ENCODE measurements at regions not wholly inside any gene's neighbourhood (a gene's known extent, or its start where the extent isn't known, plus 50 kb on each side); places are given as distances from the start of the nearest gene placed in this dataset.

DNA sequence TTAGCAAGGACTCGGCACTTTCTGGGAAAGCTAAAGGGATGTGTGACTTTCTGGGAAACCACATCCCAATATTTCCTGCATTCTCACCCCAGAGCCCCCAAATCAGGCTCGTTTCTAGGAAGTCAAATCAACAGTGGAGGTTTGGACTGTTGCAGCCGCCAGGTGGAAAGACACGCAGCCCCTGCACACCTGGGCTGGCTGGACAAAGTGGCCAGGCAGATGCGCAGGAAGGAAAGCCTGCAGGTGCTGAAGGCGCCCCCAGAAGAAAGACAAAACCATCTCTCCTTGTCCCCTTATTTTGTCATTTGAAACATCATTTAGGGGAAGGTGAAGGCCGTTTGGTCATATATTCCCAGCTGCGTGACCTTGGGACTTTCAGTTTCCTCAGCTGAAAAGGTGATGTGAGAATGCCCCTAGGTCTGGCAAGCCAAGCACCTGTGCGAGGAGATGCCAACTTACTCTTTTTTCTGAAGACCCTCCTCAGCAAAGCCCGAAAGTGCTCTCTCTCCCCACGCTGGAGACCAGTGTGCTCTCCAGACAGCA is 97.9 kb upstream of the CPEB4 start:
- no peak for TF ChIP-seq ZFX (IDR thresholded peaks at IDR 0.05; ENCODE audit: borderline replicate concordance)
- H3K27ac ChIP-seq, result no peak overlapping the region

DNA sequence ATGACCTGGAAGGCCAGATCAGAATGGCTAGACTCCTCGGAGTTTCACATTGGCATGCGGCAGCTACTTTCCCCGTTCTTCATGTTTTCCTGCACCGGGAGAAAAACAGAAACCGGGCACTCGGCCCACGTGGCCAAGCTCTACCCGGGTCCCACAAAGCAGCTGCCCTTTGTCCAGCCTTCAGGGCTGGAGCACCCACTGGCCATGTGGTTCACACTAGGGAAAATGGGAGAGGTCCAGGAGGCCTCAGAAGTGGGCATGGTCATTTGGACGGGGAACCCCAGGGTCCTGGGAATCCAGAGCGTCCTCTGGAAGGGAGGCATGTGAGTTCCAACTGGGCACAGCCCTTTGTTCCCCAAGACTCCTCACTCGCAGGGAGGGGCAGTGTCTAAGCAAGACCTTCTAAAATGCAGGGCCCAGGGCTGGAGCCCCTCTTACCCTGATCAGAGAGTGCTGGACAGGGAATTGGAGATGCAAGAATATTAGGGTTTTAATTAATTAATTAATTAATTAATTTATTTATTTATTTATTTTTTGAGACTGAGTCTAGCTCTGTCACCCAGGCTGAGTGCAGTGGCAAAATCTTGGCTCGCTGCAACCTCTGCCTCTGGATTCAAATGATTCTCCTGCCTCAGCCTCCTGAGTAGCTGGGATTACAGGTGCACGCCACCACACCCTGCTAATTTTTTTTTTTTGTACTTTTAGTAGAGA is 97.2 kb upstream of the CPEB4 start:
- H3K27ac ChIP-seq, result no peak overlapping the region
- no peak for TF ChIP-seq ZFX (IDR thresholded peaks at IDR 0.05; ENCODE audit: borderline replicate concordance)
- TF ChIP-seq, protein P1, sequence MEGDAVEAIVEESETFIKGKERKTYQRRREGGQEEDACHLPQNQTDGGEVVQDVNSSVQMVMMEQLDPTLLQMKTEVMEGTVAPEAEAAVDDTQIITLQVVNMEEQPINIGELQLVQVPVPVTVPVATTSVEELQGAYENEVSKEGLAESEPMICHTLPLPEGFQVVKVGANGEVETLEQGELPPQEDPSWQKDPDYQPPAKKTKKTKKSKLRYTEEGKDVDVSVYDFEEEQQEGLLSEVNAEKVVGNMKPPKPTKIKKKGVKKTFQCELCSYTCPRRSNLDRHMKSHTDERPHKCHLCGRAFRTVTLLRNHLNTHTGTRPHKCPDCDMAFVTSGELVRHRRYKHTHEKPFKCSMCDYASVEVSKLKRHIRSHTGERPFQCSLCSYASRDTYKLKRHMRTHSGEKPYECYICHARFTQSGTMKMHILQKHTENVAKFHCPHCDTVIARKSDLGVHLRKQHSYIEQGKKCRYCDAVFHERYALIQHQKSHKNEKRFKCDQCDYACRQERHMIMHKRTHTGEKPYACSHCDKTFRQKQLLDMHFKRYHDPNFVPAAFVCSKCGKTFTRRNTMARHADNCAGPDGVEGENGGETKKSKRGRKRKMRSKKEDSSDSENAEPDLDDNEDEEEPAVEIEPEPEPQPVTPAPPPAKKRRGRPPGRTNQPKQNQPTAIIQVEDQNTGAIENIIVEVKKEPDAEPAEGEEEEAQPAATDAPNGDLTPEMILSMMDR (IDR thresholded peaks at IDR 0.05), result no peak

DNA sequence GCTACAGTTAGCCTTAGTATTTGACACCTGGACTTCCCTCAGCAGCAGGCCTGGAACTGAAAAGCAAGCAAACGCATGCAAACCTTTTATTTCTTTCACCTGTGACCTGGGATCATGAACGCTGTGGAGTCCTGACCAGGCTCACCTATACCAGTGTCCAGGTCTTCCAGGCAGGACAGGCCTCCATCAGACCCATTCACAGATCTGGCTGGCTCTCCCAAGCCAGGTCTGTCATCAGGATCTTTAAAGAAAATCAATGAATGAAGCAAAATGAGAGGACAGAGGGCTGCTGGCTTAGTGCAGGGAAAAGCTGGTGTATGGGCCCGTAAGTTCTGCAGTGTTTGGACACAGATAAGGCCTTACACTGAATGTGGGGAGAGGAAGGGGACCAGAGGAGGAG is 96.3 kb upstream of the CPEB4 start:
- no peak overlapping the region for H3K27ac ChIP-seq
- no peak for TF ChIP-seq ZFX (IDR thresholded peaks at IDR 0.05; ENCODE audit: borderline replicate concordance)
- TF ChIP-seq, protein P1 (IDR thresholded peaks at IDR 0.05), result no peak

DNA sequence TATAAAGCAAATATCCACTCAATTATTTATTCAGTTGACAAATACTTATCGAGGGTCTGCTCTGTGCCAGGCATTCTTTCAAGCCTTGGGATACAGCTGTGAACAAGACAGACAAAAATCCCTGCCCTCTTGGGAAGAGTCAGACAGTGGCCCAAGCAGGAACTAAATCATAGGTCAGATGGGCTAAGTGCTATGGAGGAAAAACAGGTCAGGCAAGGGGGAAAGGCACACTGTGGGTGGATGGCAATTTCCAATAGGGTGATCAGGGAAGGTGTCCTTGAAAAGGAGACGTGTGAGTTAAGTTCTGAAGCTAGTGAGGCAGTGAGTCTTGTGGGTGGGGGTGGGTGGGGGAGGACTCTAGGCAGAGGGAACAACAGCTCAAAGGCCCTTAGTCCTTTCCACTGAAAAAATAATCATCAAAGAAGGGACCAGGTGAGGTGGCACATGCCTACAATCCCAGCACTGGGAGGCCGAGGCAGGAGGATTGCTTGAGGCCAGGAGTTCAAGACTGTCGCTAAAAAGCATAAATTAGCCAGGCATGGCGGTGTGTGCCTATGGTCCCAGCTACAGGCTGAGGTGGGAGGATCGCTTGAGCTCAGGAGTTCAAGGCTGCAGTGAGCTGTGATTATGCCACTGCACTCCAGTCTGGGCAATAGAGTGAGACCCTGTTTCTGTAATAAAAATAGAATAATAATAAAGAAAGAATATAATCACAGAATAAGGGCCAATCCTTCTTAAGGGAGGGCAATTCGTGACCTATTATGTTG is 95.2 kb upstream of the CPEB4 start:
- TF ChIP-seq ZFX (IDR thresholded peaks at IDR 0.05; ENCODE audit: borderline replicate concordance), result no peak
- TF ChIP-seq, protein P1 (IDR thresholded peaks at IDR 0.05), result no peak
- no peak overlapping the region for H3K27ac ChIP-seq

DNA sequence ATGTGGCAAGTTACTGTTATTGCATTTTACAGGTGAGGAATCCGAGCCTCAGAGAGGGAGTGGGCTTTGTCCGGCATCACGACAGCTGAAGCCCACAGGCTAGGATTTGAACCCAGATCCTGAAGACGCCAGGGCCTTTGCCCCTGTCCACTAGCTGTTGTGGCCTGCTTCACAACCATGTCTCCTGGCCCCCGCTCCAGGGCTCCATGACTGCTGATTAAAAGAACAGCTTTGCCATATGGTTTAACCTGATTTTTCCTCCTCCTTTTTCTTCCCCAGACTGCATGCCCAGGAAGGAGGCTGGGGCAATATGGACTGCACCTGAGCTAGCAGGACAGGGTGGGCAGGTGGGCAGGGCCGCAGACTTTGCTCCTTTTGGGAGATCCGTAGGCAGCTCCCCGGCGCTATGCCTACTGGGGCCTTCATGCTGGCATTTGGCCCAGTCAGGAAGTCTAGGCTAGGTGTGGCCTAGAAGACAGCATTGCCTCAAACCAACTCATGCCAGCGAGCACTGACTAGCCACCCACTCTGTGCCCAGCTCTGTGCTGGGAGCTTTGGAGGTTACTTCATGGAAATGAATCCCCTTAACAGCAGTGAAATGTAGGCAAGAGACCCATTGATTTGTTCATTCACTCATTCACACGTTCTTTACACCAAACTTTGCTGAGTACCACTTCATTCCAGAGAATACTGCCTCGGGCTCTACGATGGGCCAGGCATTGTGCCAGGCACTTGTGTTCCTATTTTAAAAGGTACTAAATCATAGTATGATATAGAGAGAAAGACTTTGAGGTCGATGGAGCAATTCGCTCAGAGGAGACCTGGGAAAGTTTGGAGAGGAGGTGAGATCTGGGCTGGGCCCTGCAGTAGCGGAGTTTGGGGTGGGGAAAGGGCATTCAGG is 94.3 kb upstream of the CPEB4 start:
- no peak for TF ChIP-seq ZFX (IDR thresholded peaks at IDR 0.05; ENCODE audit: borderline replicate concordance)
- TF ChIP-seq, protein P1 (IDR thresholded peaks at IDR 0.05), result no peak
- no peak overlapping the region for H3K27ac ChIP-seq

DNA sequence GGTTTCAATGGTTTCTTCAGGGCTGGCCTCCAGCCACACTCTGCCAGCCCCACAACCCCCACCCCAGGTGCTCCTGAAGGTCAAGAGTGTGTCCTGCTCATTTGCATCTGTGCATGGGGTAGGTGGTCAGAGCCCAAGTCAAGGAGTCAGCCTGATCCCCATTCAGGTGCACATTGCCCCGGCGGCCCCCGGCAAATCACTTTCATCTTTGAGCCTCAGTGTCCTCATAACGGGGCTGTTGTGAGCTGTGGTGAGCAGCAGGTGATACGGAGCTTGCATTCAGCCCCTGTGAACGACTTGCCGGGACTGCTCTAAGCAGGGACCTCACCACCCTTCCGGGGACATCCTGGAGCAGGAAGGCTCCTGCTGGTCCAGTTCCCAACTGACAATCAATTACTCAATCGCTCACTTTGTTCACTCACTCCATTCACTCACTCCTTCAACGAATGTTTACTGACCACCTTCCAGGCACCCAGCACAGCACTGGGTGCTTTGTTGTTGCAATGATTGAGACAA is 93.2 kb upstream of the CPEB4 start:
- TF ChIP-seq, protein P1 (IDR thresholded peaks at IDR 0.05), result no peak
- TF ChIP-seq ZFX (IDR thresholded peaks at IDR 0.05; ENCODE audit: borderline replicate concordance), result no peak
- H3K27ac ChIP-seq, result no peak overlapping the region

DNA sequence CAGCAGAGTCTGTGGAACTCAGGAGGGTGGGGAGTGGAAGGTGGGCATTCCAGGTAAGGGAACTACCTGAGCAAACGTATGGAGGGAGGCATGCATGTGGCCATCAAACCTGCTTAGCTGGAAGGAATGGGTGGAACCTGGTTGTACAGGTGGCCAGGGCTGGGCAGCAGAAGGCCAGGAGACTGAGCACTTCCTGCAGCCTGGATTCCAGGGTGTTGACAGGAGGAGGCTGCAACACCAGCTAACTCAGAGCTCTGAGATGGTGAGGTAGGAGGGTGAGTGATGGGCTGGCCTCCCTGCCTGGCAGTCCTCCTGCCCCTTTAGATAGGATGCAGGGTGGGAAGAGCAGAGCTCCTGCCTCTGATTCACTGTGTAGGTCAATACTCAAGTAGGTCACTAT is 92.5 kb upstream of the CPEB4 start:
- H3K27ac ChIP-seq, result no peak overlapping the region
- TF ChIP-seq, protein P1 (IDR thresholded peaks at IDR 0.05), result no peak
- no peak for TF ChIP-seq ZFX (IDR thresholded peaks at IDR 0.05; ENCODE audit: borderline replicate concordance)
